ENCODE measurements at regions not wholly inside any gene's neighbourhood (a gene's known extent, or its start where the extent isn't known, plus 50 kb on each side); places are given as distances from the start of the nearest gene placed in this dataset.

DNA sequence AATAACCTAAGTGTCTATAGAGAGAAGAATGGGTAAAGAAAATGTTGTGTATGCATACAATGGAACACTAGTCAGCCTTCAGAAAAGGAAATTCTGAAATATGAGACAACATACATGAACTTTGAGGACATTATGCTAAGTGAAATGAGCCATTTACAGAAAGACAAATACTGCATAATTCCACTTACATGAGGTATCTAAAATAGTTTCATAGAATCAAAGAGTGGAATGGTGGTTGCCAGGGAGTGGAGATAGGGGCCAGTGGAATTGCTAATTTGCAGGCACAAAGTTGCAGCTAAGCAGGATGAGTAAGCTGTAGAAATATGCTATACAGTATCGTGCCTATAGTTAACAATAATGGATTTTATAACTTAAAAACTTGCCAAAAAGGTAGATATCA lies 779.6 kb upstream of the ARPP21 start:
- intact Hi-C loops (cut with micrococcal nuclease; ENCODE audit: unreplicated experiment) (no loop called here), in situ Hi-C loops (cut with MboI) (no loop called here)
- WGBS (ENCODE audit: insufficient coverage, insufficient replicate concordance, low lambda C conversion rate, missing lambda C conversion rate) = 0% methylated on average over 1 of the region's 1 CpG
- Histone ChIP-seq H3K27ac (ENCODE audit: control insufficient read depth, insufficient read depth) (no peak overlapping the region), H3K4me3 (no peak overlapping the region), H3K4me1 (ENCODE audit: control insufficient read depth, insufficient read depth, low read length) (no peaks in the 10 kb centered on the region), H3K79me2 (ENCODE audit: control insufficient read depth, insufficient read depth, low read length) (no peaks in the 10 kb centered on the region), H3K9ac (ENCODE audit: control insufficient read depth, insufficient read depth, low read length) (no peak overlapping the region), H3K36me3 (ENCODE audit: control insufficient read depth in 2 of 2, insufficient read depth in 2 of 2, low read length in 1 of 2) (no peaks in the 10 kb centered on the region), H2AFZ (ENCODE audit: control insufficient read depth, low read depth, low read length) (no peak overlapping the region), H3K4me2 (ENCODE audit: control insufficient read depth, insufficient read depth) (no peak overlapping the region), H4K20me1 (ENCODE audit: control insufficient read depth, insufficient read depth) (no peaks in the 10 kb centered on the region), H3K9me3 (replicated peaks; ENCODE audit: control insufficient read depth, insufficient read depth, low read length) (no peaks in the 10 kb centered on the region), H3K27me3 (replicated peaks in 1 of 2; ENCODE audit: control insufficient read depth in 2 of 2, insufficient read depth in 2 of 2, low read length in 1 of 2) (no peaks in the 10 kb centered on the region)
- no peak for TF ChIP-seq MTA3 (IDR thresholded peaks at IDR 0.05; ENCODE audit: borderline replicate concordance, low read length)
- SMC1A ChIA-PET (ENCODE audit: uncharacterized antibody, unreplicated experiment) = interaction anchor here (1.2 kb wide), 1 partner anchor 9 kb away, joined by 3 read pairs; no protein-coding TSS in a partner anchor
- no peak for FAIRE-seq
- DNase-seq (ENCODE audit: low read depth, low spot score) = no peak
- no TSS peak for BruUV-seq (replicated peaks)
- CTCF ChIA-PET = no interaction called here
- ATAC-seq = no peak
- RAD21 ChIA-PET (ENCODE audit: unreplicated experiment) = no interaction called here
- POLR2A ChIA-PET = no interaction called here

DNA sequence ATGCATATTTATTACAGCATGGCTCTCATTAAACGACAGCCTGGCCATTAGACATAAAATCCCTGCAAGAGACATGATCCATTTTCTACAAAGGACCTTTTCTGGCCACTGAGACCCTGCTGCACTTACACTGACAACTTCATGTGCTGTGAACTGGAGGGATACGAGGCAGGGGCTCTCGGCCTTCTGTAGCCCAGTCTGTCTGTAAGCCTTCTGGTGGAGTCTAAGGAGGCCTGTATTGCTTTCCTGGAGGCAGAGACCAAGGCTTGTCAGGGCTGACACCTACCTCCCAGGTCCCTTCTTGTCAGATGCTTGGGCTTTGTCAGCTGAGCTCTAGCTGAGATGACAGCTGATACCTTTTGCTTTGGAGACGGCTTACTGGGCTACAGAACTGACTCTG lies 776.9 kb upstream of the ARPP21 start:
- TF ChIP-seq, protein P1, sequence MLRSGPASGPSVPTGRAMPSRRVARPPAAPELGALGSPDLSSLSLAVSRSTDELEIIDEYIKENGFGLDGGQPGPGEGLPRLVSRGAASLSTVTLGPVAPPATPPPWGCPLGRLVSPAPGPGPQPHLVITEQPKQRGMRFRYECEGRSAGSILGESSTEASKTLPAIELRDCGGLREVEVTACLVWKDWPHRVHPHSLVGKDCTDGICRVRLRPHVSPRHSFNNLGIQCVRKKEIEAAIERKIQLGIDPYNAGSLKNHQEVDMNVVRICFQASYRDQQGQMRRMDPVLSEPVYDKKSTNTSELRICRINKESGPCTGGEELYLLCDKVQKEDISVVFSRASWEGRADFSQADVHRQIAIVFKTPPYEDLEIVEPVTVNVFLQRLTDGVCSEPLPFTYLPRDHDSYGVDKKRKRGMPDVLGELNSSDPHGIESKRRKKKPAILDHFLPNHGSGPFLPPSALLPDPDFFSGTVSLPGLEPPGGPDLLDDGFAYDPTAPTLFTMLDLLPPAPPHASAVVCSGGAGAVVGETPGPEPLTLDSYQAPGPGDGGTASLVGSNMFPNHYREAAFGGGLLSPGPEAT (IDR thresholded peaks at IDR 0.05; ENCODE audit: low read depth) = no peak
- Histone ChIP-seq H3K27ac (ENCODE audit: control insufficient read depth, insufficient read depth) (no peak overlapping the region), H4K20me1 (ENCODE audit: control insufficient read depth, insufficient read depth) (no peaks in the 10 kb centered on the region), H3K36me3 (ENCODE audit: control insufficient read depth in 2 of 2, insufficient read depth in 2 of 2, low read length in 1 of 2) (no peaks in the 10 kb centered on the region), H3K9me3 (replicated peaks; ENCODE audit: control insufficient read depth, insufficient read depth, low read length) (no peaks in the 10 kb centered on the region), H2AFZ (ENCODE audit: control insufficient read depth, low read depth, low read length) (no peak overlapping the region), H3K4me1 (ENCODE audit: control insufficient read depth, insufficient read depth, low read length) (no peaks in the 10 kb centered on the region), H3K9ac (ENCODE audit: control insufficient read depth, insufficient read depth, low read length) (no peak overlapping the region), H3K4me3 (no peak overlapping the region), H3K4me2 (ENCODE audit: control insufficient read depth, insufficient read depth) (no peak overlapping the region), H3K27me3 (replicated peaks in 1 of 2; ENCODE audit: control insufficient read depth in 2 of 2, insufficient read depth in 2 of 2, low read length in 1 of 2) (no peaks in the 10 kb centered on the region), H3K79me2 (ENCODE audit: control insufficient read depth, insufficient read depth, low read length) (no peaks in the 10 kb centered on the region)
- ChIA-PET SMC1A (ENCODE audit: uncharacterized antibody, unreplicated experiment) (no interaction called here), POLR2A (no interaction called here), CTCF (no interaction called here), RAD21 (ENCODE audit: unreplicated experiment) (no interaction called here)
- BruUV-seq (replicated peaks) = no TSS peak
- DNase-seq (ENCODE audit: low read depth, low spot score) = no peak
- FAIRE-seq = no peak
- WGBS (ENCODE audit: insufficient coverage, insufficient replicate concordance, low lambda C conversion rate, missing lambda C conversion rate) = 2% methylated on average over 4 of the region's 4 CpGs
- ATAC-seq = no peak
- in situ Hi-C loops (cut with MboI) (no loop called here), intact Hi-C loops (cut with micrococcal nuclease; ENCODE audit: unreplicated experiment) (no loop called here)
